CD4-positive, alpha-beta T cell treated with Interleukin-10 for 1 hour (primary cell): ENCODE measurements at regions not wholly inside any gene's neighbourhood (a gene's known extent, or its start where the extent isn't known, plus 50 kb on each side); places are given as distances from the start of the nearest gene placed in this dataset.

Source experiments
- DNase-seq: peaks from one replicate; pipeline ENCODE4 v3.0.0-alpha.2; 2020

DNA sequence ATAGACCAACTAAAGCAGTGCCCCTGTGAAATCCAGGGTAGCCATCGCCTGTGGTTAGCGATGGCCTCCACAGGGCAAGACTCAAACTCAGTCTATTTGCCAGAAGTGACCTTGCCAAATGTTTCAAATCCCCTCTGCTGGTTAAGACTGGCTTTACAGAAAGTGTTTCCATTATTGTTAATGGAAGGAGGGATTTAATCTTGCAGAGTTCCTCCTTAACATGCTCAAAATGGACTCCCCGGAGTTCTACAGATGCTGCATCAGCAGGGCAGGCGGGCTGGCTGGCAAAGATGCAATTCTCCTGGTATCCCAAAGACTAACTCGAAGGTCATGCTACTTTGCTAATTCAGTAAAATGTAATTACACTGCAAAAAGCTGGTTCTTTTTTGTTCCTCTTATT is 313.0 kb upstream of the SLC7A11 start:
- DNase-seq, result no peak

GRCh38 chr4:138553001-138553845 is 311.1 kb upstream of the SLC7A11 start:
- no peak for DNase-seq

GRCh38 chr4:138542191-138542776 is 300.1 kb upstream of the SLC7A11 start:
- DNase-seq, result no peak

DNA sequence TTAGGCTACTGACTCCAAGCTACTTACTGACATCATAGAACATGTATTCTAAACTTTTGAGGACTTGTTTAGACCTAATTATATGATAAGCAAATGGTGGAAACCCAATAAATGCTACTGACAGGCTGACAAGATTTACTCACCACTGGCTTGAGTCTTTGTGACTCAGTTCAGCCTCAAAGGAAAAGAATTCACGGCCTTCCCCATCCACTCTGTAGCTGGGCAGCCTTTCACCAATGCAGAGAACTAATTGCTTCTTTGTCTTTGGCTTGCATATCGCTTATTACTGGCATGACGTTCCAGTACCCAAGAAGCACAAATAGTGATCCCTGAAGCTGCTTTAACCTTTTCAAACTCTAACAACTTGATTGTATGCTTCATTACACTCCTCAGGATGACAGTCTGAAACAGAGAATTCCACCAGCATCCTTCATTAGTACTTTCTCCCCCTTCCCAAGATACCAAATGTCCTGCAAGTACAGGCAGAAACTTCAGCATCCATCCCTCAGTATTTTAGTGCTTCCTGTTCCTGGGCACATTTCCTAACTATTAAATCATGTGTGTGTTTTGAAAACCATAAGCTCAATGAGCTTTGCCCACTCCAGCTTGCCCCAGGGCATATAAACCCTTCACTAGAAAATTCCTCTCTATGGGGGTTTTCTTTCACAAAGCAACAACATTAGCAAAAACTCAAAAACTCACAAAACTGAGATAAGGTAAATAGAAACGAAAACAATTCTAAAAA is 298.1 kb upstream of the SLC7A11 start:
- no peak for DNase-seq

GRCh38 chr4:138538743-138539142 is 296.6 kb upstream of the SLC7A11 start:
- DNase-seq, result no peak

GRCh38 chr4:138537731-138538490 is 295.8 kb upstream of the SLC7A11 start:
- no peak for DNase-seq

GRCh38 chr4:138535316-138535715 is 293.2 kb upstream of the SLC7A11 start:
- DNase-seq, result no peak

DNA sequence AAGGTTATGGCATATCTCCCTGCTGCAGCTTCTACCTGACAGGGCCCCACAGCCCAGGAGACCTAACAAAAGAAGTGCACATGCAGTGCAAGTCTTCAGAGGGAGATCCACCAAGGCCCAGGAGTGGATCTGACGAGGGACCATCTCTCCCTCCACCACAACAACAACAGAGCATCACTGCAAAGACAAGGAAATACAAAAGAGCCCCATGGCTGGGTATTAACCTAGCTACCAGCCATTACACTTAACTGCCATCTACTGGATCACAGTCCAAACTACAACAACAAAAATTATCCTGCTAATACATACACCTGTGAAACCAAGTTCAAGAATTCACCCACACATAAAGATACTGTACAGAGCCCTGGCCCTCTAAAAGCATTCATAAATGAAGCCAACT is 280.2 kb upstream of the SLC7A11 start:
- no peak for DNase-seq

GRCh38 chr4:138521809-138522208 is 279.7 kb upstream of the SLC7A11 start:
- no peak for DNase-seq

DNA sequence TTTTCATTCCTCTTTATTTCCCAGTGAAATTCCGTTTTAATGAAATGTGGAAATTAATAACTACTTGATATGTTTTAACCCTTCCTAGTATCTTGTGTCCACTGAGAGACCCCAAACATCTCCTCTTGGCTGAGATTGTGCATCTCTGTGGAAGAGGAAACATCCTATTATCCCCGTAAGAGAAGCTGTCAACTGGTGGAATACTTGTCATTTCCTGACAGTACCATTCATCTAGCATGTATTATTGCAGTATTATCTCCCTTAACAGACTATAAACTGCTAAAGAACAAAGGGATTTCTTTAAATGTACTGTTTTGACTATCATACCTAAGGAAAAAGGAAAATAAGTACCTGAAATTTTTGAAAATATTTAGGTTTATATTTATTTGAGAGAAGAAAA is 277.3 kb upstream of the SLC7A11 start:
- no peak for DNase-seq

DNA sequence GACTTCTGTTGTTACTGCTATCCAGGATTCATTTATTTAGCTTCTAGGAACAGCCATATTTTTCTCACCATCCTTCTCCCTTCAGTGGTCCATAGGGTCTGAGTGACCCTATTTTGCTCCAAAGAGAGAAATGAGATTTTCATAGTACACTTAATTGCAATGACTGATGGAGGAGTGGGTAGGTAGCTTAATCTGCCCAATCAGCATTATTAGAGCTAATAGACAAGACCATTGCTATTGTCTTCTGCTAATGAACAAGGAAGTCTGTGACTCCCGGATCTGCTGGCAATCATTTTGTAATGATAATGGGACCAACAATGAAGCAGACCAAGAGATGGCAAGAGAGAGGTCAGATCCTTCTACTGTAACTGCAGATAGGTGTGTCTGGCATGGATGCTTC is 271.4 kb upstream of the SLC7A11 start:
- no peak for DNase-seq

GRCh38 chr4:138512756-138513155 is 270.6 kb upstream of the SLC7A11 start:
- DNase-seq, result no peak

- no peak for DNase-seq
Measured at GRCh38 chr4:138510053-138510452, 267.9 kb upstream of the SLC7A11 start.

GRCh38 chr4:138509346-138509745 is 267.2 kb upstream of the SLC7A11 start:
- no peak for DNase-seq

DNA sequence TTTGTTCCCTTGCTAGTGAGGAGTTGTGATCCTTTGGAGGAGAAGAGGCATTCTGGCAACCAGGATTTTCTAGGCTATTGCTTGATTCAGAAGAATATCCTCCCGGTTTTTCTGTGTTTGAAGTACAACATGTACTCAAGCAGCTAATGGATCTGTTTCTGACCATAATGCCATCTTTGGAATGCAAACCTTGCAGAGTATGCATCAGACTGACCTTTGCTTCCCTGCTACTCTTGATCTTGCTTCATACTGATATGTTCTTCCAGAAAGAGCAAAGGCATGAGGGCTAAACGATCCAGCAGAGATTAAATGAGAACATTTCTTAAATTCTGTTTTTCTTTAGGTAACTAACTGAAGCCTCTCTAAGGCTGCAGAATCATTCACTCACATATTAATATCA is 265.4 kb upstream of the SLC7A11 start:
- no peak for DNase-seq

DNA sequence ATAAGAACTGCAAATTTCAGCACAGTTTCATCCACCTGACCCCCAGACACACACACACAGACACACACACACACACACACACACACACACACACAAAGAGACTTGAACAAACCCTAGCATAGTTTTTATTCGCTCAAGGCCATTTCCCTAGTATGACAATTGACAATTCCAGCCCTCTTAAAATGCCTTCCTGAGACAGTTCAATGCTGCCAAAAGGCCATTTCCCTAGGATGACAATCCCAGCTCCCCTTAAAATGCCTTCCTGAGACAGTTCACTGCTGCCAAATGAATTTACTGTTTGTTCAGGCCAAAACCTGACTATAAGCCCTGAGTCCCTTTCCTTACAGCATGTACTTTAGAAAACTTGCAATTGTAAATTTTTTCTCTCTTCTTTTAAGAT is 259.5 kb upstream of the SLC7A11 start:
- no peak for DNase-seq

GRCh38 chr4:138500869-138501268 is 258.7 kb upstream of the SLC7A11 start:
- no peak for DNase-seq

DNA sequence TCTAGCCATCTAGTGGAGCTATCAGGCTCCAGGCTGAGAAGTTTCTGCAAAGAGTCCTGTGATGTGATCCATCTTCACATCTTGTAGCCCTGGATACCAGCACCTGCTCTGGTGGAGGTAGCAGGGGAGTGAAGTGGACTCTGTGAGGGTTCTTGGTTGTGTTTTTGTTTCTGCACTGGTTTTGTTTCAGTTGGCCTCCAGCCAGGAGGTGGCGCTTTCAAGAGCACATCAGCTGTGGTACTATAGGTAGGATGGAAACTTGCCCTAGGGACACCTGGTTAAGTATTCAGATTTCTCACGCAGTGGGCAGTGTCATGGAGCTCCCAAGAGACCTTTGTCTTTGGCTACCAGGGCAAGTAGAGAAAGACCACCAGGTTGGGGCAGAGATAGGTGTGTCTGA is 257.5 kb upstream of the SLC7A11 start:
- no peak for DNase-seq

- no peak for DNase-seq
Measured at GRCh38 chr4:138494931-138495330, 252.8 kb upstream of the SLC7A11 start.

DNA sequence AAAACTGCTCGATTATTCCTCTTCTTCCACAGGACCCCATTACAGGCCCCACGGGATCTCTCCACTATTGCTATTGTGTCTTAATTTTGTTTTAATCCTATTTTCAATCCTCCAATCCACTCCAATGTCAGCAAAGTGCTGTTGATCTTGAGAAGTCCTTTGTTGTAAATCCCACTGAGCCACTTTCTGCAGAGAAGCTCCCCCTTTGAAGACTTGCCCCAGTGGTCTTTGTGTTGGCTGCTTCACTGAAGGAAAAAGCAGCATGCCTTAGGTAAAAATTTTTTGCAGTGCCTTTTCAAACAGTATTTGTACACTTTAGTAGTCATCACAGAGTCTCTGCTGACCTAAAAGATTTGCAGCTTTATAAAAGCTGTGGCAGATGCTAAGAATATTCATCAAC is 252.0 kb upstream of the SLC7A11 start:
- no peak for DNase-seq

DNA sequence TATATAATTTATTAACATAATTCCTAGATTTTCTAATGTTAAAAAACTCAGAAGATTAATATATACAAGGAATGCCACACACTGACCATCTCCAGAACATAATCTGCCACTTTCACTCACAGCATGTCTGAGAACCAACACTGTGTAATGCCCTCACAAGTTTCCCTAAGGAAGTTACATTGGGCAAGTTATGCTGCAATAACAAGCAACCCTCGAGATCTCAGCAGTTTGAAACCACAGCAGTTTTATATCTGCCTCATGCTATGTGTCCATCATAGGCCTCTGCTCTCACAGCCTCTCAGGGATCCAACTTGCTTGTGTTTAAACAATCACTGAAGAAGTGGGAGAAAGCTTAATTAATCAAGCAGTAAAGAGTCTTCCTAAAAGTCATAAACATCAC is 250.0 kb upstream of the SLC7A11 start:
- no peak for DNase-seq

DNA sequence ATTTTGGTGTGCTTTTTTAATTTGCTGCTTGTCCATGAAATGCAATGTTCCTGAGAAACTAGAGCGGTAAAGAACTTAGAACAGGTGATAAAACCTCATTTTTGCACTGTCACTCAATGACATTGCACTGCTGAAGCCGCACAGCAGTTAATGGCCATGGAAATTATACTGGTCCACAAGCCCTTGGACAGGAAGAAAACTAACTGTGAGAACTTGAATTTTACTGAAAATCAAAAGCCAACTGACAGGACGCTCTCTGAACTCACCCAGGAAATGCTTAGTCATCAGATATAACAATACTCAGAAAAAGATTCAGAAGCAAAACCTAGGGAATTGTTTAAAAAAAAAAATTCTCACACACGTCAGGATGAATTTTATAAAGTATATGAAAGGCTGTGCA is 246.4 kb upstream of the SLC7A11 start:
- no peak for DNase-seq

DNA sequence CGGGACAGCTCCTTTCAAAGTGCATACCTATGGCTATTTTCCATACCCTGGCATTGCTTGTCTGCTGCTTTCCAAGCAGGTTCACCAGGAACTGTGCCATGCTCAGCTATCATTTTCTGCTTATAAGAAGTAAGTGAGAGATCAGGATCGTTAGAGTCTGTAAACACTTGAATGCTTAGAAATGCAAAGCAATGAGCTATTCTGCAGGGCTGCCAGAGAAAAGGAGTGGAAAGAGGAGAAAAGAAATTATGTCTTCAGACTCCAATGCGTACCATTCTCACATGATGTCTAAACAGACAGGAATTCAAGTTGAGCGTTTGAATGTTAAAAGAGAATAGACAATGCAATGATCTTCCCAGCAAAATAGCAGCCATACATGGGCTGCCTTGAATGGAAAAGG is 245.5 kb upstream of the SLC7A11 start:
- no peak for DNase-seq
